Superior temporal gyrus (tissue), 1 donor: ENCODE measurements at regions not wholly inside any gene's neighbourhood (a gene's known extent, or its start where the extent isn't known, plus 50 kb on each side); places are given as distances from the start of the nearest gene placed in this dataset.
"Not testable (repeated sequence)": the region's sequence is repeated elsewhere in the genome, so short reads cannot be mapped to it uniquely, and the experiment has no call there.

Source experiments
- DNase-seq: peaks from one replicate; pipeline ENCODE4 v3.0.0-alpha.2; 2016; ENCODE audit errors: extremely low spot score

DNA sequence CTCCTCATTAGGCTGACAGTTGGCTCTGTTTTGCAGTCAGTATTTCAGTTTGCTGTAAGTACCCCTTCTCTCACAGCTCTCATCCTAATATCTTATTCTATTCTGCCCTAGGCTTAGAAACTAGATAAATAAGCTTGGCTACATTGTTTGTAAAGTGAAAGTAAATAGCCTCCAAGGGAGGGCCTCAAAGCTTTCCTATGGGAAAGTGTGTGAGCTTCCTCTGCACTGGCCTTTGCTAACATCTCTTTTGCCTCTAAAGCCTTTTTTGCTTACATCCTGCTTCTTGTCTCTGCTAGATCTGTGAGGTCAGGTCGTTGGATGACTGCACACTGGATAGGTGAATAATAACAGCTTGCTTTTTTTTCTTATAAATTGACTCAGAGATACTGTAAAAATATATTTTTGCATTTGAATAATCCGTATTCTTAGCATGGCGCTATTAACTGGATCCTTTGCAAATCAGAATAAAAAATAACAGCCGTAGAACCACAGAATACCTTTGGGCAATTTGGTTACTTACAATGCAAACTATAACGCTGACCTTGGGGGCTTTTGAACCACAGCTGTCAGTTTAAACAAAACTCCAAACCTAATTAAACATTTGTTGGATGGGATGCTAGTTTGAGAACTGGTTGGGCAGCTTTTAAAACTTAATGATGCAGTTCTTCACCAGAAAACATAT is 55.1 kb downstream of the TTC6 start:
- no peak for DNase-seq

DNA sequence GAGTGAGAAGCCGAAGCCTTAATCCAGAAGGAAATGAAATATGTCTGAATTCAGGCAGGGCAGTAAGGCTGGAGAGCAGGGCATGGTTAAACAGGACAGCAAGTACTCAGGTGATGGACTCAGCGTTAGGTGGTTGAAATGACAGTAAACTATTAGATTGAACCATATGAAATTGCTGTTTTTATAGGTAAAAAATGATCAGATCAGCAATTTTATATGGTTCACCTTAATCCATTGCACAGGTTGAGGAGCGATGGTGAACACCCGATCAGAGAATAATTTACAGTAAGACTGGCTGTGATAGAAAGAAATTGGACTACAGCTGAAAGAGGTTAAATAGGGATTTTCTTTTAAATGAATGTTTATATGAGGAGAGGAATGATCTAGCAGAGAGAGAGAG is 56.6 kb downstream of the TTC6 start:
- no peak for DNase-seq

DNA sequence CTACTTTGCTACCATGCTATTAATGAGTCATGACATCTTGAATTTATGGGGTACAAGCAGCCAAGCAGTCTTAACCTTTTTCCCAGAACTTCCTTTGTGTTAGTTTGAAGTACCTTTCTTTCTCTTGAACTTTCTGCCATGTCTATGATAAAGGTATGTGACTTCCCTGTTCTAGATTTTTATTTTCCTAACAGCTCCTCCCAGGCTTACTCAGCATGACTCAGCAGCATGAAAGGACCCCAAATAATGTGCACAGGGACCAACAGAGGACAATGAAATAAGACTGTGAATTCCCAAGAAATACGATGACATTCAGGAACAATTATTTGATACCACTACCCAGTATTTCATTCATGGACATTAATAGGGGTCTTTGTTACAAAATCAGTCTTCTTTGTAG is 60.0 kb downstream of the TTC6 start:
- DNase-seq = no peak

DNA sequence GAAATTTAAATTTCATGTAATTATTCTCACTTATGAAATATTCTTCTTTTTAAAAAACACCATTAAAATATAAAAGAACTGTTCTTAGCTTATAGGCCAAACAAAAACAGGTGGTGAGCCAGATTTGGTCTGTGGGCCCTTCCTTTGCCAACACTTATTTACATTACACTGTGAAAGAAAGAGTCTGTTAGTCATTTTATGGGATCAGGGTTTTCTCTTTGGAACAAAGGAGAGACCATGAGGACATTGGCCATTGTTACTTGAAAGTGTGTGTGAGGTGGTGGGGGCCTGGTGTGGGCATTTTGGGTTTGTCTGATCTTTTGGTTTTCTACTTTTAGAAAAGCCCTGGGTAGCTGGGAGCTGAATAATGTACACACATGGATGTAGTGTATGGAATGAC is 62.7 kb downstream of the TTC6 start:
- no peak for DNase-seq

DNA sequence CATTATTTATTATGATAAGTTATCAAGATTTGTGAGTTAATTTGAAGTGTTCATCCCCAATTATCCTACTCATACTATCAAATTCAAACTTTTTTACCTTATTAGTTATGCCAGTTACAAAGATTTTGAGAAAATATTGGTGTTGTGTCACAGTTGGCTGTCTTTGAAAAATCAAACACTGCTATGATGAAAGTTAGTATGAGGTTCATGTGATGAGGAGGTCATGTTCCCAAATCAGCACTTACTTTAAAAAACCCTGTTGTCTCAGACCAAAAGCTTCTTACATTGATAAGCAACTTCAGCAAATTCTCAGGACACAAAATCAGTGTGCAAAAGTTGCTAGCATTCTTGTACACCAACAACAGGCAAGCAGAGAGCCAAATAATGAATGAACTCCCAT is 68.1 kb downstream of the TTC6 start:
- DNase-seq = no peak

DNA sequence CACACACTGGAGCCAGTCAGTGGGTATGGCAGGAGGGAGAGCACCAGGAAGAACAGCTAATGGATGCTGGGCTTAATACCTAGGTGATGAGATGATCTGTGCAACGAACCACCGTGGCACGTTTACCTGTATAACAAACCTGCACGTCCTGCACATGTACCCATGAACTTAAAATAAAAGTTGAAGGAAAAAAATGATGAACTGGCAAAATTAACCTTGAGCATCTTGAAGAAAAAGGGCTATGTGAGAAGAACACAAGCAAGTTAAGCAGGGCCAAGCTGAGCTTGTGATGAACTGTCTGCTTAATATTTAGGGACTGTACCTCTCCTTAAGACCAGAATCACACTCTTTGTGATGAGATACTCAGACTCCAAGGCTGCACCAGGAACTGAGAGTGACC is 70.0 kb downstream of the TTC6 start:
- no peak for DNase-seq

DNA sequence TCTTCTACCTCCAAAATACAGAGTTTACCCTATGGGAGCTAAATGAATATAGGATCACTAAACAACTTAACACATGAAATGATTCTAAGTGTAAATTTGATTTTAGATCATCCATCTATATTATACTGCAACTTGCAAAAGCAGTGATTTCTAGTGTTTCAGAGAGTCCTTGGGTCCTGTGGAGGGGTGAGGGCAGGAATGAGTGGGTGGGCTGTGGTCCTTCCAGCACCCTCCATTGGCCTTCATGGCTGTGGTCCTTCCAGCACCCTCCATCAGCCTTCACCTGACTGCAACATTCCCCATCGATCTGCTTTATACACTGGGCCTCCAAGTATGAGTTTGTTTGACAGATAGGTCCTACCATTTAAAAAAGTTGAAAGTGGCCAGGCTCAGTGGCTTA is 70.5 kb downstream of the TTC6 start:
- no peak for DNase-seq

DNA sequence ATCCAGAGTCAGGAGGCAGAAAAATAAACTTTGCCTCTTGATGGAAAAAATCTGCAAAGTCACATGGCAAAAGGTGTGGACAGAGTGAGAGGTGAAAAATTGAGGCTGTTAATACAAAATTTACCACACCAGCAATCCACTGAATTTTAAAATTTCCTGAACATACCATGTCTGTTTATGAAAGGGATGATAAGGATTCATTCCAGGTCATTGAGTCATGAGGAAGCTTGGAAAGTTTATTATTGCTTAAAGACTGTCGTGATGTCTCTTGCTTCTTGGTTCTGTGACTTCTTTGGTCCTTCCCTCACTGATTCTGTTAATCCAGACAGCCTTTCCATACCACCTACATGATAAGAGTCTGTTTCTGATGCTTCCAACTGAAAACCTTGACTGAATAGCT is 73.2 kb downstream of the TTC6 start:
- no peak for DNase-seq

DNA sequence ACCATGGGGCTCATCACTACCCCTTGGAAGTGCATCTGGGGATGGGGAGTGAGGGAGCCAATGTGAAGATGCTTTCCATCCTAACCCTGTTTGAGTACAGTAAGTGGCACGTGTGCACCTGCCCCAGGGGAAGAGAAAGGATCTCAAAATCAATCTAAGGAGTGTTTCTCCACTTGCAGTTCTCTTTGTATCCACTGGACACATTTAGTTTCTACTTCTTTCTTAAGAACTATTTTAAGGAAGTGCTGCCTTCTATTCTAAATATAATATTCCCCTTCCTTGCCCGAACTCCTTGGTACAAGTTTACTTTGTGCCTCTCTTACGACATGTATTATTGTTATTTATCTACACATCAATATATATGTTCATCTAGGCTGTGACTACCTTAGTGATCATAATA is 73.8 kb downstream of the TTC6 start:
- no peak for DNase-seq

DNA sequence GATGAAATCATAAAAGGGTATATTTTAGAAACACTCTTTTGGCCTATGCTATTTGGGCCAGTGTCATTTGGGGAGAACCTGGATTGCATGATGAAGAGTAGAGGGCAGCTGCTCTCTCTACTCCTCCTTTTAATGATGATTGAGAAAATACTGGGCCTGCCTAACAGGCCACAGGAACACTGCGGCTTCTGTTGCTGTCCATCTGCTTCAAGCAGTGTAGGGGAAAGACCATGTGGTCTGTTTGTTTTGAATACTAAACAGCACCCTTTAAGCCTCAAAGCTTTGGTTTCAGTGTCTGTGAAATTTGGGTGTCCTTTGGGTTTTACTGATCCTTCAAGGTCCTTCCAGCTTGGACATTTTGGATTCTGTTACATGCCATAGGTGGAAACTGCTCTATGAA is 78.0 kb downstream of the TTC6 start:
- no peak for DNase-seq

DNA sequence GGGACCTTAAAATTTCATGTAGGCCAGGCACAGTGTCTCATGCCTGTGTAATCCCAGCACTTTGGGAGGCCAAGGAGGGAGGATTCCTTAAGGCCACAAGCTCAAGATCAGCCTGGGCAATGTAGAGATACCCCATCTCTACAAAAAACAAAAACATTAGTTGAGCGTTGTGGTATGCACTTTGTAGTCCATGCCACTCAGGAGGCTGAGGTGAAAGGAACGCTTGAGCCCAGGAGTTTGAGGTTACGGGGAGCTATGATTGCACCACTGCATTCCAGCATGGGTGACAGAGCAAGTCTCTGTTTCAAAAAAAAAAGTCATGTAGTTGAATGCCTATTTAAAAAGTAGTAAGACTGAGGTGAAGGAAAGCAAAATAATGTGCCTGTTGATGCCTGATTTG is 83.5 kb downstream of the TTC6 start:
- no peak for DNase-seq

DNA sequence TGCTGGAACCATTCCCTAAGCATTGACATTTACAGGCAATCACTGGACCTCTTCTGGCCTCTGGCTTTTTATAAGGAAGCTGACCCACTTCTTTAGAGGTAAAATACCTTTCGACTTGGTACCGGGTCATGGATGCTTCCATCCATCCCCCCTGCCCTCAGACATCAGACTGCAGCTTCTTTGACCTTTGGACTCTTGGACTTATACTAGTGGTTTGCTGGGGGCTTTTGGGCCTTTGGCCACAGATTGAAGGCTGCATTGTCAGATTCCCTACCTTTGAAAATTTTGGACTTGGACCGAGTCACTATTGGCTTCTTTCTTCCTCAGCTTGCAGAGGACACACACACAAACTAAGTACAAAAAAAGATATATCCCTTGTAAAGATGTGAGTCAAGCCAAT is 86.1 kb downstream of the TTC6 start:
- no peak for DNase-seq

DNA sequence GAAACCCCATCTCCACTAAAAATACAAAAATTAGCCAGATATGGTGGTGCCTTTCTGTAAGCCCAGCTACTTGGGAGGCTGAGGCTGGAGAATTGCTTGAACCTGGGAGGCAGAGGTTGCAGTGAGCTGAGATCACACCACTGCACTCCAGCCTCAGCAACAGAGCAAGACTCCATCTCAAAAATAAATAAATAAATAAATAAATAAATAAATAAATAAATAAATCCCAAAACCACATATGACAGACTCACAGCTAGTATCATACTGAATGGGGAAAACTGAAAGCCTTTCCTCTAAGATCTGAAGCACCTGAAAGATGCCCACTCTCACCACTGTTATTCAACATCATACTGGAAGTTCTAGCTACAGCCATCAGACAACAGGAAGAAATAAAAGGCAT is 97.3 kb downstream of the TTC6 start:
- DNase-seq = not testable (repeated sequence)

DNA sequence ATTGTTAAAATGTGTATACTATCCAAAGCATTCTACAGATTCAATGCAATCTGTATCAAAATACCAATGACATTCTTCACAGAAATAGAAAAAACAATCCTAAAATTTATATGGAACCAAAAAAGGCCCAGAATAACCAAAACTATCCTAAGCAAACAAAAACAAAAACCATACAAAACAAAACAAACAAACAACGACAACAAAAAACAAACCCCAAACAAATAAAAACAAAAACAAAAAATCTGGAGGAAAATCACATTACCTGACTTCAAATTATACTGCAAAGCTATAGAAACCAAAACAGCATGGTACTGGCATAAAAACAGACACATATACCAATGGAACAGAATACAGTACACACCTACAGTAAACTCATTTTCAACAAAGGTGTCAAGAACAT is 98.0 kb downstream of the TTC6 start:
- DNase-seq = not testable (repeated sequence)

DNA sequence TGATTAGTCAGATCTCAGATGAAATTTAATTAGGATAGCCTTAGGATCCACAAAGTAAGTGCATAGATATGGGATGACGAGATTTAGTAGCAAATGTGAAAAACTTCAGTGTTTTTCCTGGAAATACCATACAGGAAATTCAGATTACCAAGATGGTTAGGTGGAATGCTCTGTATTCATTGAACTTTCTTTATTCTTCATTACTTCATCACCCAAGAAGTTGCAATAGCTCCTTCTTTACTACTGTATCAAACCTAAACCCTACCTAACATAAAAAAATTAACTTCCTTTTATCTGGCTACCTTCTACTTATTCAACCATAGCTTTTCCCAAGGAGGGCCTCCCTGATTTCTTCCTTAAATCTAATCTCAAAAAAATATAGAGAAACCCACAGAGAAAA is 100.4 kb downstream of the TTC6 start:
- no peak for DNase-seq

DNA sequence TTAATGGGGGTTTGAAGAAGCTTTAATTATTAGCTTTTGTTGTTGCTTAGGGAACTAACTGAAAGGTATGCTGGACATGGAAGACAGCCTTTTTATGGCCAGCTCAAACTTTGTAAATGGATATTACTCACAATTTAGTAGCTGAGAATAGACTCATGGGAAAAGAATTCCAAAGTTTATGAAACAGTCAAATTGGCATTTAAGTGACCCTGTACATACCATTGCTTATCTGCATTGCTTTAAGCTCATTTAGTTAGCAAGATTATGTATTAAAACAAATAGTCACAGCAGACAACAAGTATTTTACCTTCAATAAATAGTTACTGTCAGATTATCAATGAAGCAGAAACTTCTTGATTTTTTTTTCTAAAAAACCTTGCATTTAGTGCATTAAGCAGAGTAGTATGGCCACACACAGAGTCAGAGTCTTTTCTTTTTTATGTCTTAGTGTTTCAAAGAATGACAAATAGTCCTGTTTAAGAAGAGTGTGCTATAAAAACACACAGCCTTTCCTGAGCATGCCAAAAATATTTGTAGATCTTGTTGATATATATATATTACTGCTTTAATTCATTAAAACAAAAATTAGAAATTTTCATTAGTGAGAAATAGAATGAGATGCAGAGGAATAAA is 102.2 kb downstream of the TTC6 start:
- DNase-seq = no peak

DNA sequence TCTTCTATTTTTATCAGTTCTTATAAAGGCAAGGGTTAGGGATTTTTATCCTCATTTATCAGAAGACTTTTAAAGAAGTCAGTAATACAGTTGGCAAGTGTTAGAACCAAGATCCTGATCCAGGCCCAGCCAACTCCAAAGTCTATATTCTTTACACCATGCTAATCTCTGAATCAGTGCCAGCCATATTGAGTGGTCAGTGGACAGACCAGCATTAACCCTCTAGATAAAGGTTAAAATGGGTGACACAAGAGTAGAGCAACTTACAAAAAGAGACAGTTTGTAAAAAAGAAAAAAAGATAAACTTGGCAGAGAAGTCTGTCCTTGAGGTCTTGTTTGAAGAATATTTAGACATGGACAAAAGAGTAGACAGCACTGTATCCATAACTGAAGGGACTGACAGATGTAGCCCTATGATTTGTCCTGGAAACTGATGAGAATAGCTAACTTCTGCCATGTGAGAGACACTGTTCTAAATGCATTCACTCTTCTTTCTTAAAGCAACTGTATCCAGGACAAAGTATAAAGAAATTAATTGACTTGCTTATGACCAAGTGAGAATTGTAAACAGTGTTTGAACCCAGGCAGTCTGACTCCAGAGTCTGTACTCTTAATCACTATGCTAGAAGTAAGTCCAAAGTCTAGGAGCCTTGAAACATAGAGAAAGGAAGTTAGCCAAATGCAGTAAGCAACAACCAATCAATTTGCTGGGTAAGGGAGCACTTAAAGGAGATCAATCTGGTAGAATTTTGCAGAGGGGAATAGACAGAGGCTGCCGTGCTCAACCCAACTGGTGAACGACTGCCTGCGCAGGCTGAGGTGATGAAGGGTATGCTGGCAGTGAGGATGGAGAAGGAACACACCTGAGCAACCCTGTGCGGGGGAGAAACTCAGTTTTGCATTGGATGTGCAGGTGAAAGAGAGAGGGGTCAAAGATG is 103.7 kb downstream of the TTC6 start:
- DNase-seq = no peak

DNA sequence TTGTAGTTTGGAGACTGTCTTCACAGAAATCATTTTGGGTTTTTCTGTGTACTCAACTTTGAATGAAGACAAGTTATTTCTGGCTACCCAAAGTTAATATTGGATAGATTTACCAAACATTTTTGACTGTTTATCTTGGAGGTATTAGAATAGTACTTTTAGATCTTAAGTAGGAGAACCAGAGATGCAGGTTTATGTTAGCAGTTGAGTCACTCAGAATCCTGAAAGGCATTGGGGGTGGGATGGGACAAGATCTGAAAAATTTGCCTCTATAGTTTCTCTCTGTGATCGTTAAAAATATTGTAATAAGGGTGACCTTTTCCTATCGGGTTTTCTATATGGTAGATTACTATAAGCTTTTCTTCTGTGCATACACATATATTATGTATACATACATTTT is 112.3 kb downstream of the TTC6 start:
- no peak for DNase-seq

DNA sequence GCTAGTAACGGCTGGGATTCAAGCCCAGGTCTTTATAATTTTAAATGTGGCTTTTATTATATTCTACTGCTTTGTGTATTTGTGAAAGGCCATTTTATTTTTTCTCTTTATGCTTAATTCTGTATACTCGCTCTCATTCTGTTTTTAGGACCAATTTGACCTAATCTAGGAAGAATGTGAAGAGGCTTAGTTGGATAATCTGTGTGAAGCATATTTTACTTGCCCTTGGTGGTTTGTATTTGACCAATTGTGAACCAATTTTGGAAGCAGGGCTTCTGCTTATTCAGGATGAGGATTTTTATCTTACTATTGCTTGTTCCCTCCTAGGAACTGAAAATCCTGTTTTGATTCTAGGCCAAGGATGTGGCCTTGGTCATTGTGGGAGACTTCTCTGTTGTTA is 113.1 kb downstream of the TTC6 start:
- no peak for DNase-seq

DNA sequence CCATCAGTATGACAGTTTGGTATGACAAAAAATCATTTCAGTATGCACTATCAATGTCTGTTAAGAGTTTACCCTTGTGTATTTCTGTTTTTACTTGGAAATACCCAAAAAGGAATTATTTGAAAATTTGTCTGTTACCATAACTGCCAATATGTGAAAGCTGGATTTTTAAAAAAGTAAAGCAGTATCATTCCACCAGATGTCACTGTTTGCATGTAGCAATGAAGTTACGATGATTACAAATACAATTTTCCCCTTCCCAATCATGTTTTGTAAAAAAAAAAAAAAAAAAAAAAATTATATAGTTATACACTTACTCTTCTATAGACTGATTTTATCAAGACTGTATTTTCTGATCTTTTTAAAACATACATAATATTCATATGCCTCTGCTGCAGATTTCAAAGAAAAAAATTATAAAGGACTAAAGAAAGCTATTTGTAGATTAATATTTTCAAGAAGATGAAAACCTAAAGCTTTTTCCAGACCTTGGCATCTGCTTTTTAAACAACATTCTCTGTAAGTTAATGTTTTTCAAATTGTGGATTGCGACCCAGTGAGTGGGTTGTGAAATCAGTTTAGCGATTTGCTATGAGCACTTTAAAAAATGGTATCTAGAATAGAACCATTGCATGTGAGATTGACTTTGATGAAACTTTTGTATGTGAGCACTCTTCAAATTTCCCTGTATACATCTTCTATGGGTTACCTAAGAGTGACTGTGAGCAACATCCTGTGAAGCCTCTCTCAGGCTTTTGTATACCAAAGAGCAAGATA is 114.2 kb downstream of the TTC6 start:
- DNase-seq = peak; percentile 51

DNA sequence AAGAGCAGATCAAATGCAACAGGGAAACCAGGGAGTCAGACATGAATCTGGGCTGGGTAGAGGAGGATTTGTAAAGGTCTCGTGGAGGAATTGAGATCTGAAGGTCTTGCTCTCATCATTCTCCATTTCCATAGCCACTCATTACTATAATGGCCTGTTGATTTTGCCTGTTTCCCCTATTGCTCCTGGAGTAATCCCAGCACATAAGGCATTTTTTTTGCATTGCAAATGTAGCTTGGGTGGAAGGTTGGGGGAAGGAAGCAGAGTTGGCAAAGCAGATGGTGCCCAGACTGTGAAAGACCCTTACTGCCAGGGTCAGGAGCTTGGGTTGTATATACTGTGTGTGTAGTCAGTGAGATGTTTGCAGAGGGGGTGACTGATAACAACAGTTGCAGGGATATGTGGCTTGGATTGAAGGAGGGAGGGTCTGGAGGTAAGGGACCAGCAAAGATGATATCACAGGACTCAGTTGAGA is 116.0 kb downstream of the TTC6 start:
- no peak for DNase-seq
